ENCODE measurements at regions not wholly inside any gene's neighbourhood (a gene's known extent, or its start where the extent isn't known, plus 50 kb on each side); places are given as distances from the start of the nearest gene placed in this dataset.
"Not testable (repeated sequence)": the region's sequence is repeated elsewhere in the genome, so short reads cannot be mapped to it uniquely, and the experiment has no call there.

- no peak for DNase-seq (ENCODE audit: low read depth)
Observed at GRCh38 chr11:69869311-69869939, 50.2 kb upstream of the FGF3 start.

GRCh38 chr11:69870766-69871165 is 51.5 kb upstream of the FGF3 start:
- DNase-seq (ENCODE audit: low read depth) = no peak

GRCh38 chr11:69873166-69874077 is 54.2 kb upstream of the FGF3 start:
- DNase-seq (ENCODE audit: low read depth) = no peak

- no peak for DNase-seq (ENCODE audit: low read depth)
Observed at GRCh38 chr11:69874178-69874983, 55.2 kb upstream of the FGF3 start.

- DNase-seq (ENCODE audit: low read depth) = no peak
Observed at GRCh38 chr11:69874984-69875624, 55.9 kb upstream of the FGF3 start.

GRCh38 chr11:69876013-69876412 is 56.8 kb upstream of the FGF3 start:
- DNase-seq (ENCODE audit: low read depth) = no peak

- DNase-seq (ENCODE audit: low read depth) = no peak
Observed at GRCh38 chr11:69877235-69877634, 58.0 kb upstream of the FGF3 start.

GRCh38 chr11:69877704-69878103 is 58.5 kb upstream of the FGF3 start:
- DNase-seq (ENCODE audit: low read depth) = not testable (repeated sequence)

GRCh38 chr11:69878144-69878883 is 59.1 kb upstream of the FGF3 start:
- DNase-seq (ENCODE audit: low read depth) = no peak

GRCh38 chr11:69878927-69879728 is 59.9 kb upstream of the FGF3 start:
- DNase-seq (ENCODE audit: low read depth) = no peak

GRCh38 chr11:69879729-69880005 is 60.5 kb upstream of the FGF3 start:
- DNase-seq (ENCODE audit: low read depth) = no peak

- DNase-seq (ENCODE audit: low read depth) = no peak
Observed at GRCh38 chr11:69880041-69880825, 61.0 kb upstream of the FGF3 start.

- DNase-seq (ENCODE audit: low read depth) = no peak
Observed at GRCh38 chr11:69880826-69881445, 61.7 kb upstream of the FGF3 start.

- no peak for DNase-seq (ENCODE audit: low read depth)
Observed at GRCh38 chr11:69881467-69882269, 62.5 kb upstream of the FGF3 start.

- DNase-seq (ENCODE audit: low read depth) = no peak
Observed at GRCh38 chr11:69882270-69882608, 63.0 kb upstream of the FGF3 start.

- DNase-seq (ENCODE audit: low read depth) = no peak
Observed at GRCh38 chr11:69883292-69884255, 64.4 kb upstream of the FGF3 start.

GRCh38 chr11:69884286-69884685 is 65.1 kb upstream of the FGF3 start:
- no peak for DNase-seq (ENCODE audit: low read depth)

- no peak for DNase-seq (ENCODE audit: low read depth)
Observed at GRCh38 chr11:69884751-69885150, 65.5 kb upstream of the FGF3 start.

Measured in stimulated activated CD8-positive, alpha-beta memory T cell treated with anti-CD3 and anti-CD28 coated beads, Interleukin-7, amount 100 ng/mL, for 24 hours (primary cell).